IPS-18a (cell line): ENCODE measurements at regions not wholly inside any gene's neighbourhood (a gene's known extent, or its start where the extent isn't known, plus 50 kb on each side); places are given as distances from the start of the nearest gene placed in this dataset.

Source experiments
- H3K27ac ChIP-seq: one replicate; pipeline ENCODE4 v1.5.1; 2013; ENCODE audit warnings: low read length
- H3K27me3 ChIP-seq: one replicate; pipeline ENCODE4 v1.6.1; 2013; ENCODE audit warnings: mild to moderate bottlenecking, low read length; ENCODE audit not compliant: control insufficient read depth, insufficient read depth
- H3K36me3 ChIP-seq: one replicate; pipeline ENCODE4 v1.6.1; 2013; ENCODE audit warnings: low read depth, low read length; ENCODE audit not compliant: control insufficient read depth
- H3K4me1 ChIP-seq: one replicate; pipeline ENCODE4 v1.6.1; 2013; ENCODE audit warnings: low read depth, low read length; ENCODE audit not compliant: control insufficient read depth
- H3K4me3 ChIP-seq: one replicate; pipeline ENCODE4 v1.5.1; 2013; ENCODE audit warnings: low read length
- H3K9ac ChIP-seq: one replicate; pipeline ENCODE4 v1.6.1; 2013; ENCODE audit warnings: mild to moderate bottlenecking, low read length, moderate library complexity
- H3K9me3 ChIP-seq: one replicate; pipeline ENCODE4 v1.6.1; 2013; ENCODE audit warnings: low read depth, low read length; ENCODE audit not compliant: control insufficient read depth

DNA sequence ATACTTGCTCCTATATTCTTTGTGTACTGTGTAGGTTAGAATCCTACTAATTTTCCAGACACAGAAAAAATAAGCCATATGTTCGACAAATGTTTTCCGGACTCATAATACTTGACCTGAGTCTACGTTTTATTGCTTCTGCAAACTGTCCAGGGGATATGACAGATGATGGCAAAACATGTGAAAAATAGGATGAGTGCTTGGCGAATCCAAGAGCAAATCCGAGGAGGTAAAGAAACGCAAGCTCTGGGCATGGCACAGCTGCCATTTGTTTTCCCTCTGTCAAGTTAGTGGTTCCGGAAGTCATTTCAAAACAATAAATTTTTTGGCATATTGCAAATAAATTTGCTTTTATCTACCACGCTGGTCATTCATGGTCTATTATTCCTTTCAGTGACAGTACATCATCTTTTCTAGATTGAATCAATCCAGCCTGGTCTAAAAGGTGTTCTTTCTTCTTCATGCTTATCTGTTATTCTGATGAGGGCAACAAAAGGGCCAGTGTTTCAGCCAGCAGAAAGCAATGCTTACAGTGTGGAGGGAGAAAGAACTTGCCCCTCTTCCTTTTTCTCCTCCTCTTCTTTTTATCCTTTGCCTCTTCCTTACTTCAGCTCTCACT is 476.1 kb upstream of the SOX11 start:
- H3K9ac ChIP-seq = no peak overlapping the region
- H3K9me3 ChIP-seq = no peaks in the 10 kb centered on the region
- H3K4me1 ChIP-seq = no peaks in the 10 kb centered on the region
- H3K27ac ChIP-seq = no peak overlapping the region
- H3K4me3 ChIP-seq = no peak overlapping the region
- H3K36me3 ChIP-seq = no peaks in the 10 kb centered on the region
- H3K27me3 ChIP-seq = no peaks in the 10 kb centered on the region

- Histone ChIP-seq H3K27me3 (no peaks in the 10 kb centered on the region), H3K36me3 (no peaks in the 10 kb centered on the region), H3K4me1 (no peaks in the 10 kb centered on the region), H3K27ac (no peak overlapping the region), H3K9me3 (no peaks in the 10 kb centered on the region), H3K9ac (no peak overlapping the region), H3K4me3 (no peak overlapping the region)
These were observed 465.0 kb upstream of the SOX11 start for GRCh38 chr2:5227062-5227699.

DNA sequence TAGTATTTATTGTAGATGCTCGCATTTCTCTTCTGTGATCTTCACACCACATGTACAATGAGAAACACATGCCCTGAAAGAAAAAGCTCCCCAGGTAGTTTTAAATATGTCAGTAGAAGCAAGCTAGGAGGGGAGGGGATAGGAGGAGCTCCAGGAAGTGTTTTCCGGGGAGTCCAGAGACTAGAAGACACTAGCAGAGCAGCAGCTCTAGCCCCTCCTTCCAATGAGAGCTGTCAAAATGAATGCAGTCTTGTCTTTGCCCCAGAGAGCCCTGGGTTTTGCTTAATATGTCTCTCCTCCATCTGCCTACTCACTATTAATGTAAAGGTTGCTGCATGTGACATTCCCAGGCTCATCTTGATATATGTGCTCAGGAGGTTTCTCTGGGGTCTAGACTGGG is 462.6 kb upstream of the SOX11 start:
- Histone ChIP-seq H3K9ac (no peak overlapping the region), H3K4me1 (no peaks in the 10 kb centered on the region), H3K9me3 (no peaks in the 10 kb centered on the region), H3K36me3 (no peaks in the 10 kb centered on the region), H3K27ac (no peak overlapping the region), H3K4me3 (no peak overlapping the region), H3K27me3 (no peaks in the 10 kb centered on the region)

GRCh38 chr2:5230444-5230843 is 461.7 kb upstream of the SOX11 start:
- Histone ChIP-seq H3K36me3 (no peaks in the 10 kb centered on the region), H3K4me3 (no peak overlapping the region), H3K27ac (no peak overlapping the region), H3K27me3 (no peaks in the 10 kb centered on the region), H3K4me1 (no peaks in the 10 kb centered on the region), H3K9ac (no peak overlapping the region), H3K9me3 (no peaks in the 10 kb centered on the region)

- H3K4me3 ChIP-seq = no peak overlapping the region
- H3K9me3 ChIP-seq = no peaks in the 10 kb centered on the region
- H3K4me1 ChIP-seq = no peaks in the 10 kb centered on the region
- no peaks in the 10 kb centered on the region for H3K27me3 ChIP-seq
- no peak overlapping the region for H3K27ac ChIP-seq
- H3K9ac ChIP-seq = no peak overlapping the region
- no peaks in the 10 kb centered on the region for H3K36me3 ChIP-seq
These were observed 461.3 kb upstream of the SOX11 start for GRCh38 chr2:5230855-5231254.

DNA sequence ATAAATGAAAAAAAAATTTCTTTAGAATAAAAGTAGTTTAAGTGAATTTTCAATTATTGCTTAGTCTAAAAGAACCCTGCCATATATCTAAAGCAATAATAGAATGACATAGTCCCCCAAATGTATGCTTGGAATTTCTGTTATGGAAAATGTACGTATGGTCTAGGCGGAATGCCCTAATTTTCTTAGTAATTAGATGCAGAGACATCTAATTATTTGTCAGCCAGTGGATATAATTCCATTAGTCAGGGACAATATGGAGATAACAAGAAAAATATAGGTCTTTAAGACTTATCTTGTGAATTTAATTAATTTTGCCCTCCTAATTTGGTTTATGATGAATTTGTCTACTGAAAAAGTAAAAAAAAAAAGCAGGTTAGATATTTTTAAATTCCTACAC is 460.9 kb upstream of the SOX11 start:
- no peak overlapping the region for H3K27ac ChIP-seq
- H3K4me3 ChIP-seq = no peak overlapping the region
- H3K36me3 ChIP-seq = no peaks in the 10 kb centered on the region
- no peak overlapping the region for H3K9ac ChIP-seq
- H3K4me1 ChIP-seq = no peaks in the 10 kb centered on the region
- H3K27me3 ChIP-seq = no peaks in the 10 kb centered on the region
- no peaks in the 10 kb centered on the region for H3K9me3 ChIP-seq

- Histone ChIP-seq H3K4me3 (no peak overlapping the region), H3K36me3 (no peaks in the 10 kb centered on the region), H3K9me3 (no peaks in the 10 kb centered on the region), H3K27ac (no peak overlapping the region), H3K27me3 (no peaks in the 10 kb centered on the region), H3K4me1 (no peaks in the 10 kb centered on the region), H3K9ac (no peak overlapping the region)
These were observed 457.6 kb upstream of the SOX11 start for GRCh38 chr2:5234563-5234962.

GRCh38 chr2:5235701-5236100 is 456.5 kb upstream of the SOX11 start:
- Histone ChIP-seq H3K27me3 (no peaks in the 10 kb centered on the region), H3K36me3 (no peaks in the 10 kb centered on the region), H3K4me3 (no peak overlapping the region), H3K9me3 (no peaks in the 10 kb centered on the region), H3K4me1 (no peaks in the 10 kb centered on the region), H3K9ac (no peak overlapping the region), H3K27ac (no peak overlapping the region)

- H3K4me1 ChIP-seq = no peaks in the 10 kb centered on the region
- no peak overlapping the region for H3K9ac ChIP-seq
These were observed 455.9 kb upstream of the SOX11 start for GRCh38 chr2:5236249-5236648.

DNA sequence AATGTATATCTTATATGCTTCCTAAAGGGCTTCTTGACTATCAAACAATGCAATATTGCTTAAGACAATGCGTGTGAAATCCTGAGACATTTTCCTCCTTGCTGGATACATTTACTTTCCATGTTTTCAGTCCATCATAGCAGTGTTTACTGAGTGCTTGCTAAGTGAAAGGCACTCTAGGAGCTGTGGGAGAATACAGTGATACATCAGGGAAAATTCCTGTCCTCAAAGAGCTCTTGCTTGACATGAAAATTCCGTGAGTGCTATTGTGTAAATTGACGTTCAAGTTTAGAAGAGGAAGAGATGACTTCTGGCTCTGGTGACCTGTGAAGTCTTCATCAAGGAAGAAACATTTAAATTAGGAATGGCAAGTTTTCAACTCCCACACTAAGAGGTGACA is 449.4 kb upstream of the SOX11 start:
- no peaks in the 10 kb centered on the region for H3K4me1 ChIP-seq
- no peak overlapping the region for H3K4me3 ChIP-seq
- no peaks in the 10 kb centered on the region for H3K36me3 ChIP-seq
- no peaks in the 10 kb centered on the region for H3K9me3 ChIP-seq
- no peak overlapping the region for H3K9ac ChIP-seq
- H3K27ac ChIP-seq = no peak overlapping the region
- H3K27me3 ChIP-seq = no peaks in the 10 kb centered on the region

More at GRCh38 chr2:5236249-5236648, 455.9 kb upstream of the SOX11 start:
- no peaks in the 10 kb centered on the region for H3K9me3 ChIP-seq
- no peaks in the 10 kb centered on the region for H3K36me3 ChIP-seq
- H3K4me3 ChIP-seq = no peak overlapping the region
- H3K27ac ChIP-seq = no peak overlapping the region
- no peaks in the 10 kb centered on the region for H3K27me3 ChIP-seq

DNA sequence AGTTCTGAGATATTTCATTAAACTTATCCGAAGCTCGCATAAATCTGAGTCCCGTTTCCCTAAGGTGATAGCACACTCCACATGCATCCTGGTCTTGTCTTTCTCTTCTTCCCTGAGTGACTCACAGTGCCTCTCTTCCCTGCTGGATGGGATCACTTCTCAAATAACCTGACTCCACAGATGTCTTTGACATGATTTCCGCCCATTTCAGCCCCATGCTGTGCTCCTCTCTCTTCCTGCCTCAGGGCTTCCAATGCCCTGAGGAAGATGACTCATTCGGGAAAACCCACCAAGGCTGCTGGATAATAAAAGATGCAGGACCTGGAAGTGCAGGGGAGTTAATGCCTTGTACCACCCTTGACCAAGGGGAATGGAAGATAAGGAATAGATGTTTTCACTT is 441.7 kb upstream of the SOX11 start:
- H3K9ac ChIP-seq = no peak overlapping the region

DNA sequence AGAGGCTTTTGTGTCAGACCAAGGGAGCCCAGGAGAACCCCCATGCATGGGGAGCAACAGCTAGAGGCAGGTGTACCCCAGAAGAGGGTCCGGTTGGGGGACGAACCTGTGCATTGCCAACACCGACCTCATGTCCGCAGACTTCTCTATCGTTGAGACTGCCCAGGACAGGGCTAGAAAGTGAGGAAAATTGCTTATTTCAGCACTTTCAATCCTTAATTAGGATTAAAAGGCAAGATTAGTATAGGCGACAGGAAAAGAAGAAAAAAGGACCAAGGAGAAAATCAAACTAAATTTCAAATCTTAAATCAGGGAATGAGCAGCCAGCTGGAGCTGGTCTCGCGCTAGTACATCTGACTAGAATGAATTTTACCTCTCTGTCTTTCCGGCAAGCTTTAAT is 438.9 kb upstream of the SOX11 start:
- Histone ChIP-seq H3K9me3 (no peaks in the 10 kb centered on the region), H3K27me3 (no peaks in the 10 kb centered on the region), H3K27ac (no peak overlapping the region), H3K4me3 (no peak overlapping the region), H3K36me3 (no peaks in the 10 kb centered on the region), H3K4me1 (no peaks in the 10 kb centered on the region), H3K9ac (no peak overlapping the region)

More for the DNA sequence above, 441.7 kb upstream of the SOX11 start:
- Histone ChIP-seq H3K4me1 (no peaks in the 10 kb centered on the region), H3K4me3 (no peak overlapping the region), H3K36me3 (no peaks in the 10 kb centered on the region), H3K27ac (no peak overlapping the region), H3K9me3 (no peaks in the 10 kb centered on the region), H3K27me3 (no peaks in the 10 kb centered on the region)
